VCaP (cell line): ENCODE measurements at regions not wholly inside any gene's neighbourhood (a gene's known extent, or its start where the extent isn't known, plus 50 kb on each side); places are given as distances from the start of the nearest gene placed in this dataset.
"Not testable (repeated sequence)": the region's sequence is repeated elsewhere in the genome, so short reads cannot be mapped to it uniquely, and the experiment has no call there.

ENCODE experiments used
- H3K27ac ChIP-seq: fragments of 450-650 bp; 2 replicates; pipeline ENCODE4 v1.5.1; 2017
- CTCF ChIP-seq: fragments of 450-650 bp; conservative IDR thresholded peaks from 2 replicates; pipeline ENCODE4 v1.5.1; 2017; ENCODE audit warnings: mild to moderate bottlenecking, moderate library complexity

DNA sequence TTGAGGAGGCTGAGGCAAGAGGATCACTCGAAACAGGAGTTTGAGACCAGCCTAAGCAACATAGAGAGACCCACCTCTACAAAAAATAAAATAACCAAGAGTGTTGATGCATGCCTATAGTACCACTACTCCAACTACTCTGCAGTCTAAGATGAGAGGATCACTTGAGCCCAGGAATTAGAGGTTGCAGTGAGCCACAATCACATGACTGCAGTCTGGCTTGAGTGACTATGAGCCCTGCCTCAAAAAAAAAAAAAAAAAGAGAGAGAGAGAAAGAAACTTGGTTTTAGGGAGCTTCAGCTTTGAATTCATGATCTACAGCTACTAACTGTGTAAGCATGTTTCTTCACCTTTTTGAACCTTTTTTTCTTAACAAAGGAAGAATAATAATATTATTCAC, 119.9 kb downstream of the HNMT start:
- TF ChIP-seq CTCF: no peak
- no peak overlapping the region for H3K27ac ChIP-seq

GRCh38 chr2:138085441-138085840, 121.2 kb downstream of the HNMT start:
- H3K27ac ChIP-seq: not testable (repeated sequence)

- TF ChIP-seq CTCF: no peak
- no peak overlapping the region for H3K27ac ChIP-seq
These were observed 122.3 kb downstream of the HNMT start for GRCh38 chr2:138086576-138086975.

DNA sequence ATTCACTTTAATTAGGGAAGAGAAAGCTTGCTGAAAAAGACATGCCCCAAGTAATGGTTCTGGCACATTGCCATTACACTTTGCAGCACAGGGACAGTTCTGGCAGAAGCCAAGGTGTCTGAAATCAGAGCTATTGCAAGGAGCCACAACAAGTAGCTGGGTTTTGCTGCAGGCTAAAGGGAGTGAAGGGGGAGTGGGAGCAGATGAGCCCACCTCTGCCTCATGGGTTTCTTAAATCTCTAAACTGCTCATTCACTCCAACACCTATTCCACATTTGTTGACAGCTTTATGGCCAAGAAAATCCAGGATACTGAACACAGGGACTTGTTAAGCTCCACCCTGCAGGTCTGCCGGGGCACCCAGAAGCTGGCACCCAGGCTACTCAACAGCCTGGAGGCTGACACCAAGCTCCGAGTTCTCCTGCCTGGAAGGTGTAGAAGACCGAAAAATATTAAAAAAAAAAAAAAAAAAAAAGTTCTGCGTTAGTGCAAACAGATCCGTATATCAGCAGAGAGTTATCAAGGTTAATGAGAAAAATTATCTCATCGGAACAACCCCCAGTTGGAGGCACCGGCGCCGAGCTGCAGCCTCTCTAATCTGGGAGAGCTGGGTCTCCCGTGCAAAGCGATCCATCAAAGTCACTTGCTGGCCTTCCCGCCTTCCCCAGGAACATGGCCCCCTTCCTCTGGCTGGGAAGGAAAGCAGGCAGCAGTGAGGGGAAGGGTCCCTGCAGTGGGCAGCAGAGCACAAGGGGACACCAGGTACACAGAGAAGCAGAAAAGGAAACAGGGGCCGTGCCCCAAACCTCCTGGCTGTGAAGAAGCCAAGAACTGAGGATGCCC, 123.7 kb downstream of the HNMT start:
- no peak overlapping the region for H3K27ac ChIP-seq
- no peak for TF ChIP-seq CTCF

GRCh38 chr2:138090330-138090729, 126.1 kb downstream of the HNMT start:
- no peak overlapping the region for H3K27ac ChIP-seq
- peak; percentile 27; the same call in 1 of the 2 replicates for TF ChIP-seq CTCF

- no peak for TF ChIP-seq CTCF
- no peak overlapping the region for H3K27ac ChIP-seq
These were observed 129.2 kb downstream of the HNMT start for GRCh38 chr2:138093455-138093854.

DNA sequence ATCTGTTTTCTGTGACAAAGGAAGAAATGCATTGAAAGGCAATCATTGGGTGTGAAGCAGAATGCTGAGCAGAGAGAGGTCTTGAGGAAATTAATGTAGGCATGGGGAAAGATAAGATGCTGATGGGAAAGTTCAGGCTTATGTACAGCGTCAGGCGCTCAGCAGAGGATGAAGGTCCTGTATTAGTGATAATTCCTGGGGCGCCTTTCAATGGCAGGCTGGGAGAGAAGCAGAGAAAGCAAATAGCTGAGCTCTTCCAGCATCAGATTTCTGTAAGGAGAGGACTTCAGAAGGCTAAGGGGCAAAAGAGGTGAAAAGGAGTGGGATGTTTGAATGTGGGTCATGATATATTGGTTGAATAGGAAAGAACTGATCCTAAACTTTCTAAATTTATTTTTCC, 129.8 kb downstream of the HNMT start:
- no peak for TF ChIP-seq CTCF
- no peak overlapping the region for H3K27ac ChIP-seq

- no peak for TF ChIP-seq CTCF
- no peak overlapping the region for H3K27ac ChIP-seq
These were observed 131.1 kb downstream of the HNMT start for GRCh38 chr2:138095336-138095735.

- H3K27ac ChIP-seq: not testable (repeated sequence)
These were observed 135.0 kb downstream of the HNMT start for GRCh38 chr2:138099288-138099687.
